T-cell (primary cell): ENCODE measurements at regions not wholly inside any gene's neighbourhood (a gene's known extent, or its start where the extent isn't known, plus 50 kb on each side); places are given as distances from the start of the nearest gene placed in this dataset.

Source experiments
- ATAC-seq, 4 experiments: fragments of 200-7000 bp in 3 of 4; fragments of 150-1000 bp in 1 of 4; cut with Tn5 transposase; replicated peaks in 1 of 4; 1 replicate in 3 of 4; 2 replicates in 1 of 4; pipeline ENCODE4 v1.10.0; 2021; ENCODE audit warnings: moderate library complexity in 3 of 4, mild to moderate bottlenecking in 2 of 4, moderate number of reproducible peaks in 1 of 4
- CTCF ChIA-PET, 2 donors: fragments of 300-600 bp; sonication (Branson Sonifier 250); formaldehyde crosslinking; loops; one replicate each; lab custom pipeline; 2022; ENCODE audit warnings: antibody characterized with exemption in 2 of 2; lab: Charles Lee
- POLR2A ChIA-PET, 2 donors: fragments of 300-600 bp; sonication (Branson Sonifier 250); formaldehyde crosslinking; loops; one replicate each; lab custom pipeline; 2022; ENCODE audit warnings: antibody characterized with exemption in 2 of 2; lab: Charles Lee
- DNase-seq, 35 experiments: peaks; one replicate each; pipeline versions ENCODE4 v3.0.0 to v3.0.0-alpha.2; 2013 to 2023
- H3K27ac ChIP-seq: one replicate; pipeline ENCODE4 v1.5.1; 2013; ENCODE audit warnings: low read length
- H3K27me3 ChIP-seq, 2 experiments: replicated peaks in 1 of 2; 1 replicate in 1 of 2; 2 replicates in 1 of 2; pipeline versions ENCODE4 v1.6.1 to v1.7.0; 2013; ENCODE audit warnings: low read length in 1 of 2, mixed read lengths in 1 of 2; ENCODE audit not compliant: control insufficient read depth in 2 of 2, insufficient read depth in 2 of 2; ENCODE audit errors: extremely low read depth in 1 of 2
- H3K36me3 ChIP-seq, 2 donors: 1 replicate in 1 of 2; 2 replicates in 1 of 2; pipeline versions ENCODE4 v1.6.1 to v1.7.0; 2013; ENCODE audit warnings: low read length in 1 of 2; ENCODE audit not compliant: control insufficient read depth in 2 of 2, insufficient read depth in 1 of 2; ENCODE audit errors: extremely low read depth in 1 of 2
- H3K4me1 ChIP-seq, 2 experiments: 1 replicate in 1 of 2; 2 replicates in 1 of 2; pipeline versions ENCODE4 v1.6.1 to v1.7.0; 2013; ENCODE audit warnings: low read length in 2 of 2, mixed read lengths in 1 of 2; ENCODE audit not compliant: insufficient read depth in 2 of 2, control insufficient read depth in 1 of 2; ENCODE audit errors: extremely low read depth in 1 of 2
- H3K4me3 ChIP-seq, 2 donors: 1 replicate in 1 of 2; 2 replicates in 1 of 2; pipeline versions ENCODE4 v1.5.1 to v1.7.0; 2013; ENCODE audit warnings: mild to moderate bottlenecking in 2 of 2, low read length in 1 of 2, moderate library complexity in 1 of 2; ENCODE audit not compliant: control insufficient read depth in 1 of 2; ENCODE audit errors: extremely low read depth in 1 of 2
- H3K9me3 ChIP-seq: 2 replicates; pipeline ENCODE4 v1.7.0; 2013
- H3K27ac Mint-ChIP-seq, 2 donors: one replicate each; pipeline ENCODE4 v1.8.0; 2020 to 2021; ENCODE audit warnings: mild to moderate bottlenecking in 2 of 2, mixed read lengths in 2 of 2
- H3K27me3 Mint-ChIP-seq, 2 donors: one replicate each; pipeline ENCODE4 v1.8.0; 2021 to 2022; ENCODE audit warnings: mixed read lengths in 2 of 2
- H3K36me3 Mint-ChIP-seq: one replicate; pipeline ENCODE4 v1.8.0; 2021; ENCODE audit warnings: mixed read lengths
- H3K4me1 Mint-ChIP-seq, 3 donors: one replicate each; pipeline ENCODE4 v1.8.0; 2020 to 2022; ENCODE audit warnings: mixed read lengths in 3 of 3, mild to moderate bottlenecking in 1 of 3
- H3K4me3 Mint-ChIP-seq, 3 donors: one replicate each; pipeline ENCODE4 v1.8.0; 2020 to 2022; ENCODE audit warnings: mild to moderate bottlenecking in 3 of 3, mixed read lengths in 3 of 3, moderate library complexity in 3 of 3
- H3K9me3 Mint-ChIP-seq, 3 donors: one replicate each; pipeline ENCODE4 v1.8.0; 2020 to 2022; ENCODE audit warnings: mixed read lengths in 3 of 3
- WGBS: methylation state at CpG from one replicate; pipeline ENCODE4 v1.1.5; 2013; ENCODE audit warnings: missing lambda C conversion rate; ENCODE audit not compliant: insufficient coverage; 5-methylcytosine and 5-hydroxymethylcytosine counted together

- Histone ChIP-seq H3K27ac (no peak overlapping the region), H3K4me3 (no peak overlapping the region), H3K9me3 (no peaks in the 10 kb centered on the region), H3K36me3 (no peaks in the 10 kb centered on the region), H3K27me3 (peaks cover 0 to 24% of the 10 kb centered on the region in 2 experiments), H3K4me1 (no peaks in the 10 kb centered on the region)
- no peaks in the 10 kb centered on the region for H3K4me1 Mint-ChIP-seq
- H3K36me3 Mint-ChIP-seq, result no peaks in the 10 kb centered on the region
- no peaks in the 10 kb centered on the region for H3K9me3 Mint-ChIP-seq
- DNase-seq, result no peak
- no peak overlapping the region for H3K4me3 Mint-ChIP-seq
- H3K27me3 Mint-ChIP-seq, result peaks cover 20 to 27% of the 10 kb centered on the region in 2 donors
- ChIA-PET POLR2A (no interaction called here), CTCF (no interaction called here)
- WGBS, result 57% methylated on average over 4 of the region's 10 CpGs
- no peak overlapping the region for H3K27ac Mint-ChIP-seq
- ATAC-seq, result no peak
These were observed 381.0 kb upstream of the SULF2 start for GRCh38 chr20:48166082-48166835.

GRCh38 chr20:48165401-48165685 is 380.1 kb upstream of the SULF2 start:
- Mint-ChIP-seq H3K4me3 (no peak overlapping the region), H3K4me1 (no peaks in the 10 kb centered on the region), H3K9me3 (no peaks in the 10 kb centered on the region), H3K36me3 (no peaks in the 10 kb centered on the region), H3K27me3 (peaks cover 25 to 27% of the 10 kb centered on the region in 2 donors), H3K27ac (no peak overlapping the region)
- ChIA-PET CTCF (no interaction called here), POLR2A (no interaction called here)
- H3K36me3 ChIP-seq, result no peaks in the 10 kb centered on the region
- H3K4me1 ChIP-seq, result no peaks in the 10 kb centered on the region
- H3K4me3 ChIP-seq, result no peak overlapping the region
- H3K27ac ChIP-seq, result no peak overlapping the region
- peaks cover 0 to 31% of the 10 kb centered on the region in 2 experiments for H3K27me3 ChIP-seq
- no peak for ATAC-seq
- 89% methylated on average over 5 of the region's 9 CpGs for WGBS
- DNase-seq, result no peak
- no peaks in the 10 kb centered on the region for H3K9me3 ChIP-seq

- Mint-ChIP-seq H3K36me3 (no peaks in the 10 kb centered on the region), H3K4me3 (no peak overlapping the region), H3K27ac (no peak overlapping the region), H3K27me3 (peaks cover 22 to 24% of the 10 kb centered on the region in 2 donors), H3K4me1 (no peaks in the 10 kb centered on the region), H3K9me3 (no peaks in the 10 kb centered on the region)
- H3K9me3 ChIP-seq, result no peaks in the 10 kb centered on the region
- H3K27ac ChIP-seq, result no peak overlapping the region
- peaks cover 0 to 29% of the 10 kb centered on the region in 2 experiments for H3K27me3 ChIP-seq
- ATAC-seq, result no peak
- no peaks in the 10 kb centered on the region for H3K4me1 ChIP-seq
- H3K4me3 ChIP-seq, result no peak overlapping the region
- POLR2A ChIA-PET, result no interaction called here
- H3K36me3 ChIP-seq, result no peaks in the 10 kb centered on the region
- DNase-seq, result no peak
- CTCF ChIA-PET, result no interaction called here
- WGBS, result 77% methylated on average over 8 of the region's 17 CpGs
These were observed 379.5 kb upstream of the SULF2 start for GRCh38 chr20:48164566-48165400.

- Histone ChIP-seq H3K36me3 (no peaks in the 10 kb centered on the region), H3K9me3 (no peaks in the 10 kb centered on the region), H3K4me3 (no peak overlapping the region), H3K4me1 (no peaks in the 10 kb centered on the region), H3K27ac (no peak overlapping the region), H3K27me3 (peaks cover 3 to 26% of the 10 kb centered on the region in 2 experiments)
- H3K4me3 Mint-ChIP-seq, result no peak overlapping the region
- no peaks in the 10 kb centered on the region for H3K4me1 Mint-ChIP-seq
- POLR2A ChIA-PET, result no interaction called here
- CTCF ChIA-PET, result no interaction called here
- H3K27me3 Mint-ChIP-seq, result peaks cover 25 to 26% of the 10 kb centered on the region in 2 donors
- no peak overlapping the region for H3K27ac Mint-ChIP-seq
- no peaks in the 10 kb centered on the region for H3K9me3 Mint-ChIP-seq
- no peaks in the 10 kb centered on the region for H3K36me3 Mint-ChIP-seq
- ATAC-seq (no peak), DNase-seq (no peak)
- WGBS, result 74% methylated on average over 6 of the region's 7 CpGs
These were observed 378.8 kb upstream of the SULF2 start for GRCh38 chr20:48164034-48164433.

GRCh38 chr20:48163505-48163904 is 378.2 kb upstream of the SULF2 start:
- no peaks in the 10 kb centered on the region for H3K36me3 ChIP-seq
- ChIA-PET POLR2A (no interaction called here), CTCF (no interaction called here)
- Mint-ChIP-seq H3K9me3 (no peaks in the 10 kb centered on the region), H3K4me1 (no peaks in the 10 kb centered on the region), H3K4me3 (no peak overlapping the region), H3K27ac (no peak overlapping the region), H3K27me3 (peaks cover 25 to 26% of the 10 kb centered on the region in 2 donors), H3K36me3 (no peaks in the 10 kb centered on the region)
- ATAC-seq (no peak), DNase-seq (no peak)
- no peak overlapping the region for H3K4me3 ChIP-seq
- H3K4me1 ChIP-seq, result no peaks in the 10 kb centered on the region
- peaks cover 3 to 26% of the 10 kb centered on the region in 2 experiments for H3K27me3 ChIP-seq
- no peak overlapping the region for H3K27ac ChIP-seq
- 76% methylated on average over 5 of the region's 7 CpGs for WGBS
- no peaks in the 10 kb centered on the region for H3K9me3 ChIP-seq

GRCh38 chr20:48162621-48163020 is 377.3 kb upstream of the SULF2 start:
- Histone ChIP-seq H3K4me1 (no peaks in the 10 kb centered on the region), H3K4me3 (no peak overlapping the region), H3K27ac (no peak overlapping the region), H3K36me3 (no peaks in the 10 kb centered on the region), H3K27me3 (peaks cover 3 to 26% of the 10 kb centered on the region in 2 experiments), H3K9me3 (no peaks in the 10 kb centered on the region)
- CTCF ChIA-PET, result no interaction called here
- H3K27me3 Mint-ChIP-seq, result peaks cover 25 to 29% of the 10 kb centered on the region in 2 donors
- POLR2A ChIA-PET, result no interaction called here
- H3K36me3 Mint-ChIP-seq, result no peaks in the 10 kb centered on the region
- no peak for ATAC-seq
- no peaks in the 10 kb centered on the region for H3K9me3 Mint-ChIP-seq
- WGBS, result 87% methylated on average over 11 of the region's 13 CpGs
- no peaks in the 10 kb centered on the region for H3K4me1 Mint-ChIP-seq
- no peak overlapping the region for H3K27ac Mint-ChIP-seq
- DNase-seq, result no peak
- no peak overlapping the region for H3K4me3 Mint-ChIP-seq
